Osteocyte (in vitro differentiated cells): ENCODE measurements at regions not wholly inside any gene's neighbourhood (a gene's known extent, or its start where the extent isn't known, plus 50 kb on each side); places are given as distances from the start of the nearest gene placed in this dataset.

Source experiments
- DNase-seq: peaks from one replicate; pipeline ENCODE4 v3.0.0; 2021; ENCODE audit warnings: mixed read lengths; ENCODE audit not compliant: unreplicated experiment; ENCODE audit errors: extremely low spot score
- H3K27ac Mint-ChIP-seq: one replicate; pipeline ENCODE4 v1.8.0; 2021; ENCODE audit warnings: mild to moderate bottlenecking, mixed read lengths; ENCODE audit not compliant: unreplicated experiment
- H3K27me3 Mint-ChIP-seq: one replicate; pipeline ENCODE4 v1.8.0; 2021; ENCODE audit warnings: mixed read lengths; ENCODE audit not compliant: unreplicated experiment
- H3K36me3 Mint-ChIP-seq: one replicate; pipeline ENCODE4 v1.8.0; 2021; ENCODE audit warnings: mixed read lengths; ENCODE audit not compliant: unreplicated experiment
- H3K4me1 Mint-ChIP-seq: one replicate; pipeline ENCODE4 v1.8.0; 2021; ENCODE audit warnings: mixed read lengths; ENCODE audit not compliant: unreplicated experiment
- H3K4me3 Mint-ChIP-seq: one replicate; pipeline ENCODE4 v1.8.0; 2021; ENCODE audit warnings: mild to moderate bottlenecking, moderate library complexity, mixed read lengths; ENCODE audit not compliant: unreplicated experiment
- H3K9me3 Mint-ChIP-seq: one replicate; pipeline ENCODE4 v1.8.0; 2021; ENCODE audit warnings: mixed read lengths; ENCODE audit not compliant: unreplicated experiment
- TF ChIP-seq, protein P1 (sequence below): fragments of 200-600 bp; sonication (generic); IDR thresholded peaks from 2 replicates; pipeline ENCODE4 v1.5.0; 2021; ENCODE audit warnings: antibody characterized with exemption, mild to moderate bottlenecking, moderate library complexity

DNA sequence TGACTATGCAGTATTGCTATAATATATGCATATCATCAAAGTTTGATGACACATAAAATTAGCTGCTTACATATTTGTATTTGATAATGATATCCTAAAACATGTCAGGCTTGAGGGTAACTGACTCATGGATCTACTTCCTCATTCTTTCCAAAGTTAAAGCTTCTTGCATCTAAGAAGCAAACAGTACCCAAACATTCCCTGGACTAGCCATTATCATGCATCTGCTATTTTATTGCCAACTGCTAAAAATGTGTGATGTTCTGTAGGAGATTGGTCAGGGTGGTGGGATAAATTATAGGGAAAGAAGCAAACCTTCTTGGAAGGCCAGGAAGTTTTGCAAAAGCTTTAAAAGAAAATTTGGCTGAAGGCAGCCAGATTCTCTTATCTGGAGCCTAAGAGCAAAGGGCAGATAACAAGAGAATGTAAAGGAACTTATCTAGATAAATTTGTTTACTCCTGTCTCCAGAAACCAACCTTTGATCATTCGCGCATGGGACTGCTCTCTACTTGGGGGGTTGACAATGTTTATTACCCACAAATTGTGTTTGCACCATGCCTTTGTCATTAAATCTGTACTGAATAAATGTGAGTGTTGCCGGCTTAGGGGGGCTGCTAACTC lies 604.1 kb upstream of the TLE4 start:
- Mint-ChIP-seq H3K4me3 (no peak overlapping the region), H3K4me1 (no peaks in the 10 kb centered on the region), H3K9me3 (peaks cover 4% of the 10 kb centered on the region), H3K27ac (no peak overlapping the region), H3K36me3 (no peaks in the 10 kb centered on the region), H3K27me3 (no peaks in the 10 kb centered on the region)
- DNase-seq, result no peak
- TF ChIP-seq, protein P1, sequence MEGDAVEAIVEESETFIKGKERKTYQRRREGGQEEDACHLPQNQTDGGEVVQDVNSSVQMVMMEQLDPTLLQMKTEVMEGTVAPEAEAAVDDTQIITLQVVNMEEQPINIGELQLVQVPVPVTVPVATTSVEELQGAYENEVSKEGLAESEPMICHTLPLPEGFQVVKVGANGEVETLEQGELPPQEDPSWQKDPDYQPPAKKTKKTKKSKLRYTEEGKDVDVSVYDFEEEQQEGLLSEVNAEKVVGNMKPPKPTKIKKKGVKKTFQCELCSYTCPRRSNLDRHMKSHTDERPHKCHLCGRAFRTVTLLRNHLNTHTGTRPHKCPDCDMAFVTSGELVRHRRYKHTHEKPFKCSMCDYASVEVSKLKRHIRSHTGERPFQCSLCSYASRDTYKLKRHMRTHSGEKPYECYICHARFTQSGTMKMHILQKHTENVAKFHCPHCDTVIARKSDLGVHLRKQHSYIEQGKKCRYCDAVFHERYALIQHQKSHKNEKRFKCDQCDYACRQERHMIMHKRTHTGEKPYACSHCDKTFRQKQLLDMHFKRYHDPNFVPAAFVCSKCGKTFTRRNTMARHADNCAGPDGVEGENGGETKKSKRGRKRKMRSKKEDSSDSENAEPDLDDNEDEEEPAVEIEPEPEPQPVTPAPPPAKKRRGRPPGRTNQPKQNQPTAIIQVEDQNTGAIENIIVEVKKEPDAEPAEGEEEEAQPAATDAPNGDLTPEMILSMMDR, result no peak

DNA sequence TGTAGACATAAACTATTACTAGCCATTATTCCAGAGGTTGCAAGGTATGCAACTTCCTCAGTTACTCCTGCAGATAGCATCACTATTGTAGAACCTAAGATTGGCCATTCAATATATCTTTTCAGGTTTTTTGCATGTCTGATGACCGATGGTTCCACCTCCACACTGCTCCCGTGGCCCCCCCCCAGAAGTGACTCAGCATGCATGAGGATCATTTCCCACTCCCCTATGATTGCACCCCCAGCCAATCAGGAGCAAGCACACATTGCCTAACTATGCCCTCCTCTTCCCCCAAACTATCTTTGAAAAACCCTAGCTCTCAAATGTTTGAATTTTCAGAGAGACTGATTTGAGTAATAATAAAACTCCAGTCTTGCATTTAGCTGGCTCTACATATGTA lies 601.4 kb upstream of the TLE4 start:
- no peak overlapping the region for H3K27ac Mint-ChIP-seq
- no peaks in the 10 kb centered on the region for H3K36me3 Mint-ChIP-seq
- H3K4me3 Mint-ChIP-seq, result no peak overlapping the region
- H3K27me3 Mint-ChIP-seq, result no peaks in the 10 kb centered on the region
- TF ChIP-seq, protein P1, result no peak
- H3K9me3 Mint-ChIP-seq, result peaks cover 4% of the 10 kb centered on the region
- DNase-seq, result no peak
- H3K4me1 Mint-ChIP-seq, result peaks cover 10% of the 10 kb centered on the region

DNA sequence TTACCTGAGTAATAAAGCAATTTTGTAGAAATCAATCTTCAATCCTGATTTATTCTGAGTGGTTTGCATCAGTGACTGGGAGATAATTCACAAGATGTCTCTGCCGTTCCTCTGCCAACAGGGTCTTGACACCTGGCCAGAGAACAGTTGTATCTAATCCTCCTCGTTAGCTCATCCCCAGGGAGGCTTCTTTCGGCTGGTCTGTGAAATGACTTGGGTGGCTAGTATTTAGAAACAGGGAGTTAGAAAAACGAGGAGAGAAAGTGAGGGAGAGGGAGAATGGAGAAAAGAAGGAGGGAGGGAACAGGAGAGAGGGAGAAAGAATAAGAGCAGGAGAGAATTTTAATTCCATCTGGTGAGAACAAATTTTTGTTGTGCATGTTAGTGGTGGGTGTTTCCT lies 600.2 kb upstream of the TLE4 start:
- no peaks in the 10 kb centered on the region for H3K36me3 Mint-ChIP-seq

DNA sequence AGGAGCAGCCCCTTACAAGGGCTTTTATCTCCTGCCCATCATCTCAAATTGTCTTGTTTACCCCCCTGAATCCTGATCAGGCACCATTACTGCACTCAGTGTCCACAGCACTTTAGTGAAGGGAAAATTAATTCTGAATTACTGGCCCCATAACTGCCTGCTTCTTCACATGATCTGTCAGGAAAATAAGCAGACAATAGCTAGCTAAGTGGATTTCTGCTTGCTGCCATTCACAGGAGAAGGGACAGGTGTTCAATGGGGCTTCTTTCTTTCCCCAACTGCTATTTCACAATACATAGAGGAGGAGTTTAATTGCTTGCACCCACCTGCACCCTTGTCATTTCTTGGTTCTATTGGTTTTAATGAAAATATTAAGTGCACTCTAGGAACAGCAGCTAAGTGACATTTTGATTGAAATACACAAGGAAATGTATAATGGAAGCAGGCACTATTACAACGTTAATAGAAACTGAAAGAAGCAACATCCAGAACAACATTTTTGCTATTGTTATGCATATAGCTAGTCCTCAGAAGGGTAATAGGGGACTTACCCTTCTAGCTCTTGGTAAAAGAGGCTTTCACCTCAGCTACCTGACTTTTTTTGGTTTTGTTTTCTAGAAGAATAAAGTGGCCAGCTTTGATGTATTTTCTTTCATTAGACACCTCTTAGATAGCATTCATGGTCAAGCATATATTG lies 599.3 kb upstream of the TLE4 start:
- Mint-ChIP-seq H3K36me3 (no peaks in the 10 kb centered on the region), H3K4me3 (no peak overlapping the region), H3K27ac (no peak overlapping the region), H3K9me3 (peaks cover 4% of the 10 kb centered on the region), H3K4me1 (peaks cover 19% of the 10 kb centered on the region), H3K27me3 (no peaks in the 10 kb centered on the region)
- TF ChIP-seq, protein P1, result no peak
- DNase-seq, result no peak

More for the DNA sequence above, 600.2 kb upstream of the TLE4 start:
- peaks cover 4% of the 10 kb centered on the region for H3K9me3 Mint-ChIP-seq
- peaks cover 18% of the 10 kb centered on the region for H3K4me1 Mint-ChIP-seq
- H3K27me3 Mint-ChIP-seq, result no peaks in the 10 kb centered on the region
- no peak overlapping the region for H3K27ac Mint-ChIP-seq
- TF ChIP-seq, protein P1, result no peak
- H3K4me3 Mint-ChIP-seq, result no peak overlapping the region
- DNase-seq, result no peak

DNA sequence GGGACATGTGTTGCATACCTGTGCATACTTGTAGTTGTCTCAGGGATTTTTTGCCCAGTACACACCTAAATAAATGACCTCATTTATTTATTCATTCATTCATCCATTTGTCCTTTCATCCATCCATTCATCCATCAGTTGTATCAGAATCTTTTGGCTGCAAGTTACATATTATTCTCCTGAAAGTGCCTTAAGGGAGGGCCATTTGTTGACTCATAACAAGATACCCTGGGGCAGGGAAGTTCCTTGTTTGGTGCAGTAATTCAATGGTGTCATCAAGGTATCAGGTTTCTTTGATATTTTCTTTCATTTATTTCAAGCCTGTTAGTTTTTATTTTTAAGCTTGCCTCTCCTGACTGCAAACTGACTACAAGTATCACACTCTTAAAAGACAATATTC lies 597.9 kb upstream of the TLE4 start:
- no peak for DNase-seq
- TF ChIP-seq, protein P1, result no peak
- H3K4me3 Mint-ChIP-seq, result no peak overlapping the region
- no peaks in the 10 kb centered on the region for H3K27me3 Mint-ChIP-seq
- no peaks in the 10 kb centered on the region for H3K36me3 Mint-ChIP-seq
- peaks cover 19% of the 10 kb centered on the region for H3K4me1 Mint-ChIP-seq
- no peak overlapping the region for H3K27ac Mint-ChIP-seq
- H3K9me3 Mint-ChIP-seq, result no peaks in the 10 kb centered on the region
